HCT116 (cell line): ENCODE measurements at regions not wholly inside any gene's neighbourhood (a gene's known extent, or its start where the extent isn't known, plus 50 kb on each side); places are given as distances from the start of the nearest gene placed in this dataset.

ENCODE experiments used
- ATAC-seq: fragments of 200-7000 bp; cut with Tn5 transposase; 2 replicates; pipeline ENCODE4 v1.9.1; 2020; ENCODE audit warnings: mild to moderate bottlenecking, moderate library complexity
- BruUV-seq: library from RNA; stranded (reverse); fragments of 400-500 nt; replicated peaks from 2 replicates; lab custom pipeline; 2021; lab: Mats Ljungman, UMichigan
- CTCF ChIA-PET: fragments of 300-600 bp; sonication (Branson Sonifier 250); formaldehyde crosslinking; loops from one replicate; lab custom pipeline; 2021; ENCODE audit warnings: antibody characterized with exemption; lab: Charles Lee
- POLR2A ChIA-PET: fragments of 300-600, 350-600 bp; sonication (Branson Sonifier 250); formaldehyde crosslinking; loops from one replicate; lab custom pipeline; 2021; ENCODE audit warnings: antibody characterized with exemption; lab: Charles Lee
- RAD21 ChIA-PET, 2 experiments: fragments of 300-600 bp; sonication (Branson Sonifier 250); formaldehyde crosslinking; loops; one replicate each; lab custom pipeline; 2023; ENCODE audit warnings: low total read pairs in 2 of 2; ENCODE audit not compliant: uncharacterized antibody in 2 of 2, unreplicated experiment in 2 of 2, low non-redundant PET in 1 of 2; lab: Charles Lee
- DNase-seq: peaks from one replicate; pipeline ENCODE4 v3.0.0-alpha.2; 2010; ENCODE audit warnings: low read depth, low spot score
- H2AFZ ChIP-seq: fragments of 200-600 bp; shearing (Covaris generic), sonication (generic); 2 replicates; pipeline ENCODE4 v1.6.1; 2017; ENCODE audit warnings: low read depth, mixed run types, mixed read lengths, antibody characterized with exemption, low read length; ENCODE audit not compliant: poor library complexity, severe bottlenecking
- H3K27ac ChIP-seq: 2 replicates; pipeline ENCODE4 v1.5.1; 2012; ENCODE audit warnings: low read depth, low read length
- H3K27me3 ChIP-seq: fragments of 200-600 bp; sonication (generic); 2 replicates; pipeline ENCODE4 v1.6.1; 2016; ENCODE audit warnings: mixed run types, low read length, mixed read lengths; ENCODE audit not compliant: insufficient read depth
- H3K36me3 ChIP-seq, 2 experiments: fragments of 200-500 bp in 1 of 2; fragments of 200-600 bp in 1 of 2; sonication (Bioruptor generic) in 1 of 2; sonication (generic) in 1 of 2; 2 replicates each; pipeline versions ENCODE4 v1.5.1 to v1.6.1; 2014 to 2016; ENCODE audit warnings: low read length in 2 of 2, inconsistent platforms in 1 of 2, mixed read lengths in 1 of 2, mixed run types in 1 of 2; ENCODE audit not compliant: insufficient read depth in 2 of 2, control insufficient read depth in 1 of 2
- H3K4me1 ChIP-seq, 2 experiments: fragments of 200-600 bp in 1 of 2; sonication (generic) in 1 of 2; 2 replicates each; pipeline versions ENCODE4 v1.5.1 to v1.6.1; 2012 to 2017; ENCODE audit warnings: low read length in 2 of 2, inconsistent platforms in 1 of 2, mild to moderate bottlenecking in 1 of 2, mixed read lengths in 1 of 2, mixed run types in 1 of 2, moderate library complexity in 1 of 2; ENCODE audit not compliant: insufficient read depth in 2 of 2, control insufficient read depth in 1 of 2
- H3K4me2 ChIP-seq: fragments of 200-600 bp; sonication (generic); 2 replicates; pipeline ENCODE4 v1.6.1; 2017; ENCODE audit warnings: mixed run types, low read length, mixed read lengths
- H3K4me3 ChIP-seq, 2 experiments: fragments of 200-600 bp in 1 of 2; sonication (generic) in 1 of 2; replicated peaks in 1 of 2; 2 replicates each; pipeline ENCODE4 v1.5.1; 2011 to 2016; ENCODE audit warnings: low read length in 2 of 2, control low read depth in 1 of 2, low read depth in 1 of 2, mild to moderate bottlenecking in 1 of 2, mixed read lengths in 1 of 2, mixed run types in 1 of 2
- H3K79me2 ChIP-seq: fragments of 200-600 bp; sonication (generic); 2 replicates; pipeline ENCODE4 v1.6.1; 2017; ENCODE audit warnings: mild to moderate bottlenecking, mixed run types, low read length, moderate library complexity, mixed read lengths; ENCODE audit not compliant: insufficient read depth
- H3K9ac ChIP-seq: fragments of 200-600 bp; sonication (generic); 2 replicates; pipeline ENCODE4 v1.6.1; 2016; ENCODE audit warnings: low read length, mixed read lengths
- H3K9me2 ChIP-seq: fragments of 200-600 bp; sonication (generic), shearing (Covaris generic); 2 replicates; pipeline ENCODE4 v1.6.1; 2017; ENCODE audit warnings: mixed run types, mild to moderate bottlenecking, moderate library complexity; ENCODE audit not compliant: insufficient read depth
- H3K9me3 ChIP-seq, 2 experiments: fragments of 200-500 bp in 1 of 2; fragments of 200-600 bp in 1 of 2; sonication (Bioruptor generic) in 1 of 2; sonication (generic) in 1 of 2; 2 replicates each; pipeline ENCODE4 v1.6.1; 2014 to 2017; ENCODE audit warnings: low read length in 2 of 2, mixed read lengths in 2 of 2, inconsistent platforms in 1 of 2, low read depth in 1 of 2, mild to moderate bottlenecking in 1 of 2, mixed run types in 1 of 2, moderate library complexity in 1 of 2; ENCODE audit not compliant: control insufficient read depth in 1 of 2, insufficient read depth in 1 of 2
- H4K20me1 ChIP-seq: fragments of 200-600 bp; sonication (generic), shearing (Covaris generic); 2 replicates; pipeline ENCODE4 v1.6.1; 2017; ENCODE audit warnings: mixed run types, mild to moderate bottlenecking, moderate library complexity; ENCODE audit not compliant: insufficient read depth
- CBX3 ChIP-seq: IDR thresholded peaks from 2 replicates; pipeline ENCODE4 v1.6.1; 2012; ENCODE audit warnings: low read depth
- CEBPB ChIP-seq: IDR thresholded peaks from 2 replicates; pipeline ENCODE4 v1.6.1; 2012; ENCODE audit warnings: low read depth
- CTCF ChIP-seq, 3 experiments: fragments of 200-600 bp in 1 of 3; sonication (generic) in 1 of 3; IDR thresholded peaks in 2 of 3; conservative IDR thresholded peaks in 1 of 3; 2 replicates each; pipeline ENCODE4 v1.5.1; 2012 to 2017; ENCODE audit warnings: low read depth in 2 of 3, low read length in 2 of 3, antibody characterized with exemption in 1 of 3, borderline replicate concordance in 1 of 3, control low read depth in 1 of 3, mild to moderate bottlenecking in 1 of 3, mixed read lengths in 1 of 3, mixed run types in 1 of 3, moderate library complexity in 1 of 3; ENCODE audit not compliant: insufficient read depth in 1 of 3
- EGR1 ChIP-seq: IDR thresholded peaks from 2 replicates; pipeline ENCODE4 v1.6.1; 2012; ENCODE audit warnings: low read depth
- FOSL1 ChIP-seq: IDR thresholded peaks from 2 replicates; pipeline ENCODE4 v1.6.1; 2012; ENCODE audit warnings: low read depth
- JUND ChIP-seq: IDR thresholded peaks from 2 replicates; pipeline ENCODE4 v1.6.1; 2012
- MAX ChIP-seq: IDR thresholded peaks from 2 replicates; pipeline ENCODE4 v1.6.1; 2012
- POLR2A ChIP-seq: IDR thresholded peaks from 2 replicates; pipeline ENCODE4 v1.7.0; 2011; ENCODE audit warnings: borderline replicate concordance; ENCODE audit not compliant: insufficient read depth, insufficient read length; ENCODE audit errors: extremely low read depth
- RAD21 ChIP-seq: IDR thresholded peaks from 2 replicates; pipeline ENCODE4 v1.6.1; 2012; ENCODE audit warnings: low read depth, mild to moderate bottlenecking
- SP1 ChIP-seq: IDR thresholded peaks from 2 replicates; pipeline ENCODE4 v1.6.1; 2012; ENCODE audit warnings: low read depth
- YY1 ChIP-seq: IDR thresholded peaks from 2 replicates; pipeline ENCODE4 v1.6.1; 2011; ENCODE audit warnings: low read length, low read depth, moderate library complexity, mild to moderate bottlenecking; ENCODE audit not compliant: insufficient replicate concordance; ENCODE audit errors: extremely low read depth
- ZBTB33 ChIP-seq: IDR thresholded peaks from 2 replicates; pipeline ENCODE4 v1.6.1; 2011; ENCODE audit warnings: mild to moderate bottlenecking, low read length, moderate library complexity; ENCODE audit not compliant: insufficient replicate concordance; ENCODE audit errors: extremely low read depth
- ZNF274 ChIP-seq: fragments of 200-500 bp; sonication (Bioruptor generic); IDR thresholded peaks from 2 replicates; pipeline ENCODE4 v1.6.1; 2014; ENCODE audit warnings: mild to moderate bottlenecking, low read depth, low read length, inconsistent platforms
- intact Hi-C: fragments of 100-400 bp; cut with micrococcal nuclease; formaldehyde crosslinking; loops from 2 replicates; pipeline ENCODE4 v1.10.0; 2022

- H3K4me1 ChIP-seq, result no peaks in the 10 kb centered on the region
- H3K9ac ChIP-seq, result no peak overlapping the region
- no TSS peak for BruUV-seq
- no peaks in the 10 kb centered on the region for H3K9me3 ChIP-seq
- no peaks in the 10 kb centered on the region for H4K20me1 ChIP-seq
- no peaks in the 10 kb centered on the region for H3K9me2 ChIP-seq
- no peak overlapping the region for H2AFZ ChIP-seq
- no peak for TF ChIP-seq JUND
- TF ChIP-seq POLR2A, result no peak
- no peak for TF ChIP-seq CEBPB
- TF ChIP-seq CBX3, result no peak
- no peak for TF ChIP-seq SP1
- no peak for TF ChIP-seq FOSL1
- no peak for TF ChIP-seq ZBTB33
- no peak for TF ChIP-seq YY1
- TF ChIP-seq EGR1, result no peak
- no peak for TF ChIP-seq ZNF274
- no peak for TF ChIP-seq RAD21
- no peak for TF ChIP-seq CTCF (IDR thresholded peaks at IDR 0.05 in 2 of 3, conservative IDR thresholded peaks at IDR 0.05 in 1 of 3; ENCODE audit: borderline replicate concordance in 1 of 3, insufficient read depth in 1 of 3, low read depth in 2 of 3, low read length in 2 of 3)
- TF ChIP-seq MAX, result no peak
- ChIA-PET CTCF (no interaction called here), RAD21 (no interaction called here), POLR2A (no interaction called here)
- no peak overlapping the region for H3K4me2 ChIP-seq
- H3K27ac ChIP-seq, result no peak overlapping the region
- H3K27me3 ChIP-seq, result no peaks in the 10 kb centered on the region
- H3K79me2 ChIP-seq, result no peaks in the 10 kb centered on the region
- H3K4me3 ChIP-seq, result no peak overlapping the region
- DNase-seq (no peak), ATAC-seq (no peak)
- intact Hi-C loops, result no loop called here
- H3K36me3 ChIP-seq, result no peaks in the 10 kb centered on the region
Observed at GRCh38 chr11:96622026-96622634, 232.3 kb downstream of the JRKL start.
